Skeletal muscle cell (primary cell): ENCODE measurements at regions not wholly inside any gene's neighbourhood (a gene's known extent, or its start where the extent isn't known, plus 50 kb on each side); places are given as distances from the start of the nearest gene placed in this dataset.

Experiments used
- DNase-seq: peaks from one replicate; pipeline ENCODE4 v3.0.0-alpha.2; 2010; ENCODE audit warnings: low read depth
- H3K4me3 ChIP-seq: 2 replicates; pipeline ENCODE4 v1.5.1; 2011; ENCODE audit warnings: low read depth, mild to moderate bottlenecking, control low read depth, low read length, moderate library complexity

DNA sequence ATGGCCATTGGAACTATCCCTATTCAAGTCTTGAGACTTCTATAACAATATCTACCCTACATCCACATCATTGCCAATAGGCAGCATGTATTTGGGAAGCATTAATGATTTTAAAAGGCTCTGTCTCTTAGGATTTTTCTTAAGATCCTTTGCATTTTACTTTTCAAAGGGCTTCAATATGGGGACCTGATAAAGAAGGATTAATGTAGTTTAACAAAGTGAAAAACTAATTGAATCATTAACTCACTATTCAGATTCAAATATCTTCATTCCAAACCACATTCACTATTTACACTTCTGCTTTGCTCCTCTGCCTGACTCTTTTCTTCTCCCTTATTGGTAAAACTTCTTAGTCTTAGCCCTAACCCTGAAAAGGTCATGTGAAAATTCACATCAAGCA lies 333.0 kb downstream of the EPHA7 start:
- no peak overlapping the region for H3K4me3 ChIP-seq

DNA sequence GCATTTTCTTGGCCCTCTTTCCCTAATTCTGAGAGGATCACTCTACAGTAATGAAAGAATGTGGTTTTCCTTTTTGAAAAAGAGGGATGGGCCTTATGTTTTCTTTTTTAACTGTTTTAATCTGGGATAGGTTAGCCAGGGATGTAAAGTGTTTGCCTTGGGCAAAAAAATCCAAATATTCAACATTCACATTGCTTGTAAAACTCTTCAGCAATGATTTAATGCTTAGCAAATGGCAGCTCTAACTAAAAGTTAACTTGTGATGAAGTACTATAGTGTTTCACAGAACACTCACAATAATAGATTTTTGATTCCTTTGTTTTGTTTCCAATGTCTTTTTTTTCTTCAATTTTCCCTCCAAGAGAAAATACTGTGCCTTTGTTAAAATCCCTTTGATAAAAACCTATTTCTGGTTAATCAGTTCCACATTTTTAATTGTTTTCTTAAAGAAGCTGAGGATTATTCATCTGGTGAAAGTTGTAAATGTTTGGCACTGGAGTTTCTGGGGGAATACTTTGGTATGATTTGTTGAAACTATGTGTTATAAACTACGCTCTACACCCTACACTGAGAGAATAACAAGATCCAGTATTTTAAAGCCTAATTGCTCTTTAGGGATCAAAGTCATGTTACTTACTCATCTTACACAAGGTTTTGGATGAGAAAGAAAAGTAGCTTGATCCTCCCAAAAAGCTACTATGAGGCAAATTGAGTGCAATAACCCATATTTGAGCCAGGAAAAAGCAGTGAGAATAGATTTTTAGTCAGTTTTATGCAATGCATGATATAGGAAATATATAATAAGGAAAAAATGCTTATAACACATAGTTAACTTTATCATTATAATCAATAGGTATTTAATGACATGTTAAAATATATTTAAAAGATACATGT lies 335.8 kb downstream of the EPHA7 start:
- no peak for DNase-seq
- H3K4me3 ChIP-seq: no peak overlapping the region

More for the DNA sequence above, 333.0 kb downstream of the EPHA7 start:
- DNase-seq: no peak

DNA sequence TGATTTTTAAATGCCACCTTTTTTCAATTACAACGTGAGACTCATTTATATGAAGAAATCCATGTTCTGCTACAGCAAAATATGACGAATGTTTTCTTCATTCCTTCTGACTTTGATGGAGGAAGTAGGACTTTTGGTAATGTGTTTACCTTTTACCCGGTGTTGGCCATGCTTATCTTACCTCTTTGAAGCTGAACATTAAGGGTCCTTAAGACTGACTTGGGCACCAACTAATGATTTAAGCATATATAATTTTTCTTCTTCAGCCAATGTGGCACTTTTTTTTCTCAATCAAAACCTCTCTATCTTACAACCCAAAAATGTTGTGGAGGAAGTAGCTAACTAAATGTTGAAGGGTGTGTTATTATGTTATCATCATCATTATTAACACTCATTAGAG lies 337.5 kb downstream of the EPHA7 start:
- H3K4me3 ChIP-seq: no peak overlapping the region
- DNase-seq: no peak

- no peak overlapping the region for H3K4me3 ChIP-seq
- DNase-seq: no peak
Observed at GRCh38 chr6:93079061-93079460, 340.3 kb downstream of the EPHA7 start.

DNA sequence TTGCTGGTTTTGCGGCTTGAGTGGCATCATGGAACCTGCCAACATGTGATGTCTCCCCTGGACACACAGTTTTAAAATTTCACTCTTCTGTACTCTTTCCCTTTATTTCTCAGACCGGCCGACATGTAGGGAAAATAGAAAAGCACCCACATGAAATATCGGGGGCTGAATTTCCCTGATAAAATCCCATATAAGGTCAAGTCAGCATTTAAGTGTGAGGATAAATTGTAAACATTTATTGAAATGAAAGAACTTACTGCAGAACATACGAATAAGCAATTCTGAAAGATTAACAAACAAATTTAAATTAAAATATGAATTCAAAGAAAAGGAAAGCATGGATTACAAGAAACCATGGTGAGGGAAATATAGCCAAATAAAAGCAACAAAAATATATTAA lies 345.5 kb downstream of the EPHA7 start:
- no peak for DNase-seq
- no peak overlapping the region for H3K4me3 ChIP-seq

DNA sequence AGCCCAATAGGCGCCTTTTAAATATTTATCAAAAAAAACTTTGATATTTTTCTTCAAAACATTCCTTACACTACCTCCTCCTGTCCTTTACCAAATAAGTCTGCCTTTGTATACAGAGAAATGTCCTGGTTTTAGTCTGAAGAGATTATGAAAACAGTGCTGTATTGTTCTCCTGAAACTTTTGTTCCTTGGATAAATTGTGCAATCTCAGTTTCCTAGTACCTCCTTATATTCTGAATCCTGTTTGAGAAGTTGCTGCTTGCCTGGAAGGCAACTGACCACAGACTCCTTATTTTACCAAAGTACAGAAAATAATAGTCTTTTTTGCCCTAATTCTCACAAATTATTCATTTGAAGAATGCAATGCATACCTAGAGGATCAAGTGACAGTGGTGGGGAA lies 349.5 kb downstream of the EPHA7 start:
- no peak for DNase-seq
- H3K4me3 ChIP-seq: no peak overlapping the region

DNA sequence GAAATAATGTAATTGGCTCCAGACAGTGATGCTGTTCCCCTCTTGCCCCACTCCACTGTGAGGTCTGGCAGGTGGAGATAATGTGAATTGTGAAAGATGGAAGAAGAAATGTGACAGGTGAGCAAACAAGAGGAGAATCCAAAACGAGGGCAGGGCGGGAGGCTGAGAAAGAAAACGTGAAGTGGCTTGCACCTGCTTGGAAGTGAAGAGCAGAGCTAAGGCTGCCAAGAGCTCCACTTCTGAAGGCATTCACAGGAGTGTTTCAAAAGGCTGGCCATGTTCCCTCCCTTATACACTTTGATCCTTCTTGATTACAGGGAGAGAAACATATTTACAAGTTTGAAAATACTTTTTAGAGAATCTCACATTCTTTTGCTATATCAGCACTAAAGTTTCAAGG lies 359.4 kb downstream of the EPHA7 start:
- no peak overlapping the region for H3K4me3 ChIP-seq

DNA sequence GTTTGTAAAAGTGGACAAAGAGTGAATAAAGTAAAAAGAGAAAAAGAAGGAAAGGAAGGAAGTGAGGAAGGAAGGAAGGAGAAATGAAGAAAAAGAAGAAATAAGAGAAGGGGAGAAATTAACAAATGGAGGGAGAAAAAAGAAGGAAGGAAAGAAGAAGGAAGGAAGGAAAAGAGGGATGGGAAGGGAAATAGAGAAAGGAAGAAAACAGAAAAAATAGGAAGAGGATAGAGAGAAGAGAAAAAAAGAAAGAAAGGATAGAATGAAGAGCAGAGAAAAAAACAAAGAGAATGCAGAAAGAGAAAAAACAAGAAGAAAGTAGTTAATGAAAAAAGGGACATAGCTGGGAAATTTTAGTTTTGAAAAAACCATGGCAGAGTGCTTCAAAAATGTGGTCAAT lies 361.8 kb downstream of the EPHA7 start:
- DNase-seq: no peak
- no peak overlapping the region for H3K4me3 ChIP-seq

More for the DNA sequence above, 359.4 kb downstream of the EPHA7 start:
- no peak for DNase-seq

DNA sequence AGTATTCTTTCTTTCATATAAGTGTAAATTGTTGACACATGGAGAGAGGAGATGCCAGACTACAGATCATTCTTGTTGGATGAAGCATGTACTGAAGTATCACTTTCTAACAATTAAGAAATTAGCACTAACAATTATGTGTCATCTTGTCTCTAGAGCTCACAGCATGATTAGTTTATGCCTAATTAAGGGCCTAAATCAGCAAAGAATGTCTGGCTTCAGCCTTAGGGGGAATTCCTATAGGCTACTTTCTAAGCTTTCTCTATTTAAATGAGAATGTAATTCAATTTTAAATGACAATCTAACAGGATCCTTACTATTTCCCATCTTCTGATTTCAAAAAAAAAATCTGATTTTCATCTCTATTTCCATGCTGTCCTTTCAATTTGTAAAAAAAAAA lies 371.0 kb downstream of the EPHA7 start:
- DNase-seq: no peak
- H3K4me3 ChIP-seq: no peak overlapping the region

- DNase-seq: no peak
- H3K4me3 ChIP-seq: no peak overlapping the region
Observed at GRCh38 chr6:93047033-93047432, 372.3 kb downstream of the EPHA7 start.

DNA sequence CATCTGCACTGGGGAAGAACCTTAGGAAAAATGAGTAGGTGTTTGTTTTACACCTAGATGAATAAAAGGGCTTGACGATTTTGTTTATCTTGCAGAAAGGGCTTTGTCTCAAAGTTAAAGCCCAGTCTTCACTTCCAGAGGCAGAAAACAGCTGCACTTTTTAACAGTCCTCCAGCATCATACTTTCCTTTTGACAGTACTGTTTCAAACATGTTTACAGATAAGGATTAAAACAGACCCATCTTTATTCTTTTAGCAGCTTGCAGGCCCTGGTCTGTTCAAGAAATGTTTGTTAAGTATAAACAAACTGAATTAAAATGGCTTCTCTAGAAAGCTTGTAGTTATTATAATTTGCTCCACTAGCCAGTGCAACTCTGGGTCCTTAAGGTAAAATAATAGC lies 374.2 kb downstream of the EPHA7 start:
- no peak for DNase-seq
- no peak overlapping the region for H3K4me3 ChIP-seq

GRCh38 chr6:93040375-93040774 lies 379.0 kb downstream of the EPHA7 start:
- no peak overlapping the region for H3K4me3 ChIP-seq
- peak; percentile 70 for DNase-seq

GRCh38 chr6:93036835-93037234 lies 382.5 kb downstream of the EPHA7 start:
- H3K4me3 ChIP-seq: no peak overlapping the region
- DNase-seq: peak; percentile 21

- DNase-seq: no peak
- no peak overlapping the region for H3K4me3 ChIP-seq
Observed at GRCh38 chr6:93035756-93036155, 383.6 kb downstream of the EPHA7 start.

- DNase-seq: no peak
- H3K4me3 ChIP-seq: no peak overlapping the region
Observed at GRCh38 chr6:93021235-93021915, 398.0 kb downstream of the EPHA7 start.

- no peak for DNase-seq
Observed at GRCh38 chr6:93017626-93018025, 401.7 kb downstream of the EPHA7 start.

GRCh38 chr6:93017213-93017612 lies 402.1 kb downstream of the EPHA7 start:
- DNase-seq: no peak
- no peak overlapping the region for H3K4me3 ChIP-seq

More at GRCh38 chr6:93017626-93018025, 401.7 kb downstream of the EPHA7 start:
- no peak overlapping the region for H3K4me3 ChIP-seq

- no peak overlapping the region for H3K4me3 ChIP-seq
- no peak for DNase-seq
Observed at GRCh38 chr6:93013054-93013453, 406.3 kb downstream of the EPHA7 start.

GRCh38 chr6:93008375-93008774 lies 411.0 kb downstream of the EPHA7 start:
- H3K4me3 ChIP-seq: no peak overlapping the region

DNA sequence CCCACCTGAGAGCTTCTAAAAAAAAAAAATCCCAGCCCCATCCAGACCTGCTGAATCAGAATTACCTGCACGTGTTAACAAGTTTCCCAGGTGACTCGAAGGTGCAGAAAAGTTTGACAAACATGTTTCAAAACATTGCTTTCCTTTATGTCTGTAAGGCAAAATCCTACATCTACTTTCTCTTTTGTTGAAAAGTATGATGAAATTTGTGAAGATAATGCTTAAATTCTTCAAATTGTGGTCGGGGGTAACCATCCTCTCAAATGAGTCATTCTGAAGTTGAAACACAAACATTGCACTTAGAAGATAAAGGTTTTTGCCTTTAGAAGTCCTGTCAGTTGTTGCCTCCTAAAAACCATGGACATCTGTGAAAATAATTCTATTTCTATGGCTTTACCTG lies 429.7 kb downstream of the EPHA7 start:
- no peak overlapping the region for H3K4me3 ChIP-seq
- no peak for DNase-seq

More at GRCh38 chr6:93008375-93008774, 411.0 kb downstream of the EPHA7 start:
- no peak for DNase-seq

DNA sequence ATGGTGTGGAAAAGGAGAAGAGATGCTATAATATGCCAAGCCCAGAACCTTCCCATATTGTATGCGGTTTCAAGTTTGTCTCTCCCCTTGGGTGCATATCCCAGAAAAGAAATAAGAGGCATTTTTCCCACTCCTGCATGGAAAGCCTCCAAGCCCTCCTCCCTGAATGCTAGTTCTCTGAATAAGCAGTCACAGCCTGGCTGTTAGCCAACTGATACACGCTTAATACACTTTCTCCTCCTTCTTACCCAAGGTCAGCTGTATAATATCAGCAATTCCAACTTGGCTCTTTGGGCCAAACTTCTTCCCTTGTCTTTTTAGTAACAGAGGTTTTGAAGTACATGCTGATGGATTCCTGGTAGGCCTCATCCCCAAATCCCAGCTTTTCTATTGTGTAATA lies 440.1 kb downstream of the EPHA7 start:
- DNase-seq: no peak
- no peak overlapping the region for H3K4me3 ChIP-seq
